NCI-H748 (cell line): ENCODE measurements at regions not wholly inside any gene's neighbourhood (a gene's known extent, or its start where the extent isn't known, plus 50 kb on each side); places are given as distances from the start of the nearest gene placed in this dataset.
A peak's percentile ranks its signal among the peaks of the same experiment; 100 is the strongest.

Experiments
- DNase-seq: peaks from one replicate; lab custom pipeline; 2025; ENCODE audit not compliant: unreplicated experiment; lab: John Stamatoyannopoulos, UW

DNA sequence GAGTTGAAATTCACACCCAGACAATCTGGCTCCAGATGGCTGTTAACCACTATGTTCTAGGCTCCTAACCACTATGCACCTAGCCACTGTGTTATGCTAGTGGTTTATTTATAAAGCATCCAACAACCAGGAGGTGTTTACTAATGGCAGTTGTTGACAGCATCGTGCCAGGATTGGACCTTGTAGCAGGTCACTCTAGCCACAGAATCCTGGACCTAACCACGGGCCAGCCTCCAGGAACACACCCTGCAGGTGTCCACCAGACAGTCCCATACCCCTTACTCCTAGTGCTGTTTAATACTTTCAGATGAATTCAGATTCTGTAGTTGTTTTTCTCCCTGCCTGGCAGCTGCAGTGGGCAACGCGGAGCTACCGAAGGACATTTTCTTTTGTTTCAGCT lies 109.4 kb upstream of the MYL2 start:
- DNase-seq, result no peak

DNA sequence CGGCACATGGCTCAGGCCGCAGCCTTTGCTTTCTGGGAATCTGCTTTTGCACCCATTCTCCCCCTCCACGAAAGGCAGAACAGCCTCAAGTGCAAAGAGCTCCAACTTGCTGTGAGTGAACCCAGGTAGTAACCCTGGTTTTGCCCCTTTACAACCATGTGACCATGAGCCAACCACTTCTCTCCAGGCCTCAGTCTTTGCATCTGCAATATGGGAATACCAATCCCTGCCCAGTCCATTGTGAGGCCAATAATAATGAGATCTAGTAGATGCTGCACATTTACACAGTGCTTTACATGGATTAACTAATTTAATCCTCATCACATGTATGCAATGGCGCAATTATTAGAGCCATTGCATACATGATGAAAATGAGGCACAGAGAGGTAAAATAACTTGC lies 108.9 kb upstream of the MYL2 start:
- no peak for DNase-seq

DNA sequence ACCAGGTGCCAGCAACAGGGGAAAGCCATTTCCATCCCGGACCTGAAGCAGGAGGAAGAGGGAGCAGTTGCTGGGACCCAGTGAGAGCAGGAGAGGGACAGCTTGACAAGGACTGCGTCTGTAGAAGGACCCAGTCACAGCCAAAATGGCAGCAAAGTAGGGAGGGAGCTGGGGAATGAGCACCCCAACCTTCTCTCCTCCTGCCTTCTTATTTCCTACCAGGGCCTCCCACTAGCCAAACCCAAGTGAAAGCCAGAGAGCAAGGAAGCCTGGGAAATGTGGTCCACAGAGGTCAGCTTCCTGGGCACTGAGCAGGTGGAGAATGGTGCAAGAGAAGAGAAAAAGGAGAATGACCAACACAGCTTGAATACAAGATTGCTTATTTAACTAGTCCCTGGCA lies 108.5 kb upstream of the MYL2 start:
- DNase-seq, result no peak

DNA sequence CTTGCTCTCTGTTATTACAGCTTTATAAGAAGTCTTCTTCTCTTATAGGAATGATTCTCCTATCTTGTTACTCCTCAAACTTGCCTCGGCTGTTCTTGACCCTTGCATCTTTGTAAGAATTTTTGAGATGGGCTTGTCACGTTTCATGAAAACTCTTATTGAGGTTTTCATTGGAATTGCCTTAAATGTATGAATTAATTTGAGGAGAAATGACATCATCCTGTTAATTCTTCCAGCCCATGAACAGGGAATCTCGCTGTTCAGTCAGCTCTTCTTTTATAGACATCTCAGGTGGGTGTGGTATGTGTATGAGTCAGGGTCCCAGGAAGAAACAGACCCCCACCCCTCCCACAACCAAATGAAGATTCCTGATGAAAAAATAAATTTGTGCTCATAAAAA lies 107.1 kb upstream of the MYL2 start:
- no peak for DNase-seq

DNA sequence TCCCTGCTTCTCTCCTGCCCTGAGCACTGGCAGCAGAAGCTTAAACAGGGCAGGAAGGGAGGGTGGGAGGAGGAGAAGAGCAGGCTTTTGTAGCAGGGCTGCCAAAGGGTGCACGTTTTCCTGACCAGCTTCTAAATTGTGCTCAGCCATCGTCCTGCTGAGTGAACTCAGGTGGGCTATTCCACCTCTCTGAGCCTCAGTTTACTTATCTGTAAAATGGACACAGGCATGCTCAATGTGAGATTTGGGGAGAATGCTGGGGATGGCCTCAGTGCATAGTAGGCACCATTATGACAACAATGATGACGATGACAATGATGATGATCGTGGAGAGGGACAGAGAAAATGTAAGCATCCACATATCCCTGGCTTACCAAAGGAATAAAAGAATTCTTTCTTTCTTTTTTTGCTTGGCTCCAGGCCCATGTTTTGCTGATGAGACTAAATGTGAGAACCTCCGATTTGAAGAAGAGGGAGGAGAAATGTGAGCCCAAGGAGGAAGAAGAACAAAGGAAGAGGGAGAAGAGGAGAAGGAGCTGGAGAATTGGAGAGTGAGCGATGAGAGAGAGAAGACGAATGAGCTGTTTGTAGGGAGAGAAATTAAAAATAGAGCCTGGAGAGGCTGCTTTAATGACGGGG lies 105.5 kb upstream of the MYL2 start:
- no peak for DNase-seq

DNA sequence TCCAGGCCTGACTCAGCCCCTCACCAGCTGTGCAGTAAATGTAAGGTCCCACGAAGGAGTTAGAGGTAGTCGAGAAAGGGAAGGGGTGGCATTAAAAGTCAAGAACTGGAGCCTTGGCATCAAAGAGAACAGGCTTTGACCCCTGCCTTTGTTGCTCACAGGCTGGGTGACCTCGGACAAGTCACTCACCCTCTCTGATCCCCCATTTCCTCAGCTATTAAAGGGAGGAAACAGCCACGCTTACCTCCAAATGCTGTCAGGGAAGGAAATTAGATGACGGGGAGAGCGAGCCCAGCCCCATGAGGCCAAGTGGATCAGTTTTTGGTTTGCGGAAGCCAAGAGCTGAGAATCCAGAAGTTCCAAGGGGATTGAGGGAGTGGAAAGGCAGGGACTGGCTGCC lies 104.9 kb upstream of the MYL2 start:
- no peak for DNase-seq

DNA sequence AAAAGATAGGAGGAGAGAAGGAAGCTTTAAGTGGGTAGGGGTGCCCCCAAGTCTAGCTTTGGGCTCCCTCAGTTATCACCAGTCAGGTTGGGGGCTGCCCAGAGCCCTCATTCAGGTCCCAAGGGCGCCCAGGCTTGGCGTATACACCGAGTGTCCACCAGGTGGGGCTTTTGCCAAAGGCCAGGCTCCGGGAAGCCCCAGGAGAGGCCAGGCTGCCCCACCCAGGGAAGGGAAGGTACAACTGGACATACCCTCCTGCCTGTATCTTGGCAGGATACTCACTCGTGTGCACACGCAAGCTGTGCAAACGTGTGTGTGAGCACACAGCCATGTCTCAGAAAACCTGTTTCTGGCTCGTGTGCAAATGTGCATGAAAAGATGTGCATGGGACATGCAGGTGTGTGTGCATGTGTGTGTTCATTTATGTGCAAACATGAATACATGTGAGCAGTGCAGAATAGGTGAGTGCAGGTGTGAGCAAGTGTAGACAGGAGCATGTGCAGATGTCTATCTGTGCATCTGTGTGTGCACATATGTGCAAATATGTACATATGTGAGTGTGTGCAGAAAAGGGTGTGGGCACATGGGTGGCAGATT lies 103.9 kb upstream of the MYL2 start:
- DNase-seq, result peak; percentile 67

DNA sequence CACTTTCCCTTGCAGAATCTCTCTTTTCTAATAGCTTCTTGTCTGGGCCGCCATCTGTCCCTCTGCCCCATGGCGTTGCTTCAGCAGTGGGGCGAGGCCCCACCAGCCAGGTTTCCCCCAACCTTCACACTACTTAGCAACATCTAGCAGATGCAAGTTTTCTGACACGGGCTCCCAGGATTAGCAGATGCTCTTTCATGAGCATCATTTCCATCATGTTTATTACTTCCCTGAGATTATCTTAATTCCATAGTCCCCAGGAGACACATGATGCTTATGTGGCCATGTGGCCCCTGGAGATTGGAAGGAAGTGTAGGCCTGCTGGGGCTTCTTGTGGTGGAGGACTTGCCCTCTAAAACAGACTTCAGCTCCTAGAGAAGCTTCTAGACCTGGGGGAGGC lies 102.0 kb upstream of the MYL2 start:
- DNase-seq, result no peak

DNA sequence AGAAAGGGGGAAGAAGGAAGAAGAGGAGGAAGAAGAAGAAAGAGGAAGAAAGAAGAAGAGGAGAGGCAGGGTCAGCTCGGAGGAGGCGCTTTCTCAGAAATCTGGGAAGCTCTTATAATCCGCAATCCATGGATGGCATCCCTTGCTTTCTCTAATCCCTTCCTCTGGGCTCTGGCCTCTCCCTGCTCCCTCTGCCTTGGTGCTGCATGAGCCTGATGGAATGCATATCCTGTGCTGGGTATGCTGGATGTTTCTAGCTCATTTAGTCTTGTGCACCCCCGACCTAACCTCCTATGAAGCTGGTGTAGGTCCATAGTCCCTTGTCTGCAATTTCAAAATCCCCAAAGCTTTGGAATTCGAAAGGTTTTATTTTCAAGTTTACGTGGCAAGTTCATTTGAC lies 94.2 kb upstream of the MYL2 start:
- DNase-seq, result no peak

DNA sequence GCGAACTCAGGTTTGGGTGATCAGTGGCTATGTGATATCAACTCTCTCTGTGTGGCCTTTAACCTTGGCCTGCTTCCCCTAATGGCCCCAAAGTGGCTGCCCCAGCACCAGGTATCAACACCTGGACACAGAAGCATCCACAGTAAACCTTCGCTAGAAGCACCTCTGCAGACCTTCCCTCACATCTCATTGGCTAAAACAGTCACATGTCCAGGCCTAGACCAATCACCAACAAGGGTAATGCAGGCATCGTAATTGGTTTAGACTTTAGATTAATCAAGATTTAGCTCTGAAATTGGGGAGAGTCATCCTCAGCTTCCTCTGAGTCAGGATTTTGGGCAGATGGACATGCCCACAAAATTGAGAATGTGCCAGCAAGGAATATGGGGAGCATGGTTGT lies 92.5 kb upstream of the MYL2 start:
- no peak for DNase-seq

DNA sequence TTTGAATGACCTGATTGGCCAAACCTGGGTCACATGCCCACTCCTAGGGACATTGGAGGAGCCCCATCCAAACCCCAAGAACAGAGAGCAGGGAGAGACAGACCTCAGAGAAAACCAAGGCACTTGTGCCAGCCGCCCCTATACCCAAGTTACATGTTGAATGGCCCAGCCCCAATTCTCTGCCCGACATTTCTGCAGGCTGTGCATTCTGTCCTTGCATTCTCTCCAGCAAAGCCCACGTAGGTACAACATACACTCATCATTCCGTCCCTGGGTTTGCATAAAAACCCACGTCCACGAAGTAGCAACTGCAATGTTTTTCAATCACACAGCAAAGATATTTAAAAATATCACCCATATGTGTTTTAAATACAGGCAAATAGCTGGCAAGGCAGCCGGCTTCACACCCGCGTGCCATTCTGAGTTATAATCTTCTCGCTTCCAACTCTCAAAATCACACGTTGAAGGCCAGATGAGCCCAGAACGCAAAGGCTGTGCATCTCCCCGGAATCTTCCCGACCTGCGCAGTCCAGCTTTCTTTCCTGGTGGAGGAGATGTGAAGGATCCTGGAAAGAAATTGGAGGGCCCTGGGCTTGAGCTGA lies 91.7 kb upstream of the MYL2 start:
- no peak for DNase-seq

DNA sequence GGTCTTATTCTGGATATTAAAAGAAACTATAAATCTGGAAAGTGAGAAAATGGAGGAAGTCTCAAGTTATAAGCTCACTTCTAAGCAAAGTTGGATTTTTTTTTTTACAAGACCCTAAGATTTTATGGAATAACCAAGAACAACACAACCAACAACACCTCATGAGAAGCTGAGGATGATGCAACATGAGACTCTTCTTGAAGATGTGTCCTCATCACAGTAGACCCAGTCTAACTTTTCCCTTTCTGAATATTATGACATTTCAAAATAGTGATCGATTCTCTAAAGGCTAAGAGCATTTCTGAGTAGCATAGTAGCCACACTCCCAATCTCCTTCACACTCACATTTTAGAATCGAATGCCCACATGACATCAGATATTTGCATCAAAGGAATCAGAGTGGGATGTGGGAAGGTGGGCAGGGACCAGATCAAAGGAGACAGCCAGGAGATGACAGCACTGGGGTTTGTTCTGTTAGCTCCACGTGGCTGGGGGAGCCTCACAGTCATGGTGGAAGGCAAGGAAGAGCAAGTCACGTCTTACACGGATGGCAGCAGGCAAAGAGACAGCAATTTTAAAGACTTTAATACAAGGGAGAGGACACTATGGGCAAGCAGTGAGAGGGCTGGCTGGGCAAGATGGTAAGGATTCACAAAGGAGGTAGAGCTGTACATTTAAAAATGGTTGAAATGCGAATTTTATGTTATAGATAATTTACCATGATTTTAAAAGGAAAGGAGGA lies 90.7 kb upstream of the MYL2 start:
- DNase-seq, result no peak

DNA sequence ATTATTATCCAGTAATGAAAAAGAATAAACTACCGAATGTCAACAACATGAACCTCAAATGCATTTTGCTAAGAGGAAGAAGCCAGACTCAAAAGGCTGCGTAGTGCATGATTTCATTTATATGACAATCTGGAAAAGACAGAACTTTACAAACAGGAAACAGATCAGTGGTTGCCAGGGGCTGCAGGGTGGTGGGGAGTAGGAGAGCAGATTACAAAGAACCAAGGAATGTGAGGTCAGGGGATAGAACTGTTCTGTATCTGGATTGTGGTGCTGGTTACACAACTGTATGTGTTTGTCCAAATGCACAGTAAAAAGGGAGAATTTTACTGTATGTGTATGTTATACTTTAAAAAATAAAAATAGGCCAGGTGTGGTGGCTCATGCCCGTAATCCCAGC lies 89.7 kb upstream of the MYL2 start:
- DNase-seq, result no peak

DNA sequence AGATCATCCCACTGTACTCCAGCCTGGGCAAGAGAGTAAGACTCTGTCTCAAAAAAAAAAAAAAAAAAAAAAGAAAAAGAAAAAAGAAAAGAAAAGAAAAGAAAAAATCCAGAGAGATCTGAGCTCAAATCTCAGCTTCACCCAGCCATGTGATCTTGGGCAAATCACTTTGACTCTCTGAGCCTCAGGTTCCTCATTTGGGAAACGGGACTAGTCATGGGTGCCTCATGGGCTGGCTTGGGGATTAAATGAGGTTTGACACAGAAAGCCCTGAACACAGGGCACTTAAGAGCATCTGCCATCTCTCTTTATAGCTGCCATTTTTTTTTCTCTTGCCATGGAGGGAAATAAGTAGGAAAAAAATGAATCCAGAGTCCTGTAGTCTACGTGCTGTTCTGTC lies 86.2 kb upstream of the MYL2 start:
- DNase-seq, result no peak

DNA sequence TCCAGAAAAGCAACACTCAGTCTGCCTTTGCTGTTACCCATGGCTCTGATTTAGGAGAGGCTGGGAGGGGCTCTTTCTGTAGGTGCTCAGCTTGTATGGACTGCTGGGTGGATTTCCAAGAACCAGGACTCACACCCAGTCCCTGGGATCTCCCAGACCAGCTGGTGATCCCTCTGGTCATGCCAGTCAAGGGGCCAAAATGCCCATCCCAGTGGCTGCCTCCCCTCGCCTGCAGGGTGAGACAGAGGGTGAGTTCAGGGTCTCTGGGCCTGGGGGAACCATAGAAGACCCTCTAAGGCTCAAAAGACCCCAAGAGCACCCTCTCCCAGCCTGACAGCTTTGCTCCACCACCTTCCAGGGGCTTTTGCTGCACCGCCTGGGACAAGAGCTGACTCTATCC lies 78.6 kb upstream of the MYL2 start:
- no peak for DNase-seq

DNA sequence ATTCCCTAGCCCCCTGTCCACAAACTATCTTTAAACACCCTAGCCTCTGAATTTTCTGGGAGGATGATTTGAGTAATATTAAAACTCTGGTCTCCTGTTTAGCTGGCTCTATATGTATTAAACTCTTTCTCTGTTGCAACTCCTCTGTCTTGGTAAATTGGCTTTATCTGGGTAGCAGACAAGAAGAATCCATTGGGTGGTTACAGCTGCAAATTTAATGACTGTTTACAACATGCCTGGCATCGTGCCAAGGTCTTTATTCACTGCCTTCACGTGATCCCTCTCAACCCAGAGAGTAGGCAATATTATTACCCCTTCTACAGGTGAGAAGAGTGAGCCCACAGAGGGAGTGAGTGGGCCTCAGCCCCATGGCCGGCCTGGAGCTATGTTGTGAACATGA lies 77.8 kb upstream of the MYL2 start:
- peak; percentile 31 for DNase-seq

DNA sequence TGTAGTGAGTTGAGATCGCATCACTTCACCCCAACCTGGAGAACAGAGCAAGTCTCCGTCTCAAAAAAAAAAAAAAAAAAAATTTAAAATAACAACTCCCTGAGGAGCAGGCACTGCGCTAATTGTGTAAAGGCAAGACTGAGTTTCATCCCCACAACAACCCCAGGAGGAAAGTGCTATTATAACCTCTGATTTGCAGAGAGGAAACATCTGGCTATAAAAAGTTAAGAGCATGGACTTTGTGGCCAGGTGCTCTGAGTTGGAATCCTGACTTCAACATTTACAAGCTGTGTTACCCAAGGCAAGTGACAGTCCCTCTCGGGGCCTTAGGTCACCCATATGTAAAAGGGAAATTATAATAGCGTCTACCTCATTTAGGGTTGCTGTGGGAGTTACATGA lies 76.0 kb upstream of the MYL2 start:
- no peak for DNase-seq

DNA sequence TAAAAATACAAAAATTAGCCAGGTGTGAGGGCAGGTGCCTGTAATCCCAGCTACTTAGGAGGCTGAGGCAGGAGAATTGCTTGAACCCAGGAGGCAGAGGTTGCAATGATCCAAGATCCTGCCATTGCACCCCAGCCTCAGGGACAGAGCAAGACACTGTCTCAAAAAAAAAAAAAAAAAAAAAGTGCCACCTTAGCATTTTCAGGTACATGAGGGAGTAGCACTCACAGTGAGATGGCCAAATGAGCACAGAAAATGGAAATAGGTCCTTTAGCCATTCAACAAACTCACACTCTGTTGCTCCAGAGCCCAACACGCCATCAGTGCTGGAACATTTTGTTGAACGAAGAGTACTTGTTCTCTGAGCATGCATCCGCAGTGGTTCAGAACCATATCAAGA lies 75.2 kb upstream of the MYL2 start:
- DNase-seq, result no peak

DNA sequence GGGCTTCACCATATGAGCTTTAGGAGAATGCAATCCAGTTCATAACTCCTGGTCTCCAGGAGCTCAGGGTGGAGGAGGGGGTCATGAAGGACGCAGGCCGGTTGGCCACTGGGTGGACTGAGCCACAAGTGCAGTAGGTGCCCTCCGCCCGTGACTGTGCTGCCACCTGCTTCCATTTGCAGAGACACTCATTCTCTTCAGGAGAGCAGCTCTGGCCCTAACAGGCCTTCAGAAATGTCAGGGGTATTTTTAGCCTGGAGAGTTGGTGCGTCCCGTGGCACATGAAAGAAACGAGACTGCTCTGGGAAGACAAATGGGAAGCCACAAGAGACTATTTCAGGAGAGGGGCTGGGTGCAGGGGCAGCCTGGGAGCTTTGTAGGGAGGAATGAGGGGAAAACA lies 74.6 kb upstream of the MYL2 start:
- no peak for DNase-seq

DNA sequence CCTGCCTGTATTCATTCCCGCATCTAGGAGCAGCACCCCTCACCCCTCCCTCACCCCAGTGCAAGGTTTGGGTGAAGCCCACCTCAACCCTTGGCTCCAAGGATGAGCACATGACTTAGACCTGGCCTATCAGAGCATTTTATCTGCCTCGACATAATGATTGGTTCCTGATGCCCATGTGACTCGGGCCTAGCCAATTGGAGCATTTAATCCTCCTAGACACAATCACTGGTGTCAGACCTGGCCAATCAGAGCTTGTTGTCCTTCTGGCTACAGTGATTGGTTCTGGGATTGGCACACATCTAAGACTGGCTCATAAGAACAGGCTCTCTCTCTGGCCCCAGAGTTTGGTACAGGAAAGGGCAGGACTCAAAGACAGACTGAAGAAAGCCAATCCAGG lies 73.1 kb upstream of the MYL2 start:
- DNase-seq, result no peak

DNA sequence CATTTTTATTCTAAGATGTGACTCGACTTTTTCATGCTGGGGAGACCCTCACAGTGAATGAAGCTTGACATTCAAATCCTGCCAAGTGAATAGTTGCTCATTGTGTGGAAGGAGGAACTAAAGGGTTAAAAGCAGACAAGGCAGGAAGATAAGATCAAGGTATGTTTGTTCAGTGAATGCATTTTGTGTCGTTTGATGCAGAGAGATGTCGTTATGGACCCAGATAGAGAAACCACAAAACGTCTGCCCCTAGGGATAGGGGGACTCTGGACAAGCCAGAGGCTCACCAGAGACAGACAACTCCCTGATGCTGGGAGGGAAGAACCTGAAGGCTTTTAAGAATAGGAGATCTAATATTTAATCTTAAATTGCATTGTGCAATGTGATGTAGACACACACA lies 72.5 kb upstream of the MYL2 start:
- no peak for DNase-seq

DNA sequence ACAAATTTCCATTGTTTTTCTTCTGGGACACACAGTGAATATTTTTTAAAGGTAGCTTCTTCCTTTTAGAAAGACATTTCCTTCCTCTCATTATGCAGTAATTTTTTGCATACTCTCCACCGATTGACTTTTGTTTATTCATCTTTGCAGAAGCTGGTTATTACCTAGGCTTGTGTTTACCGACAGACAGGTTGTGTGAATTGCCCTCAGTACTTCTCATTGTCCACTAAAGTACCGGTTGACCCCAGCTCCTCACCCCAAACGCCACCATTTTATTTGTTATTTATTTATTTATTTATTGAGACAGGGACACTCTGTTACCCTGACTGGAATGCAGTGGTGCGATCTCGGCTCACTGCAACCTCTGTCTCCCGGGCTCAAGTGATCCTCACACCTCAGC lies 63.4 kb upstream of the MYL2 start:
- DNase-seq, result peak; percentile 71
